ENCODE measurements at regions not wholly inside any gene's neighbourhood (a gene's known extent, or its start where the extent isn't known, plus 50 kb on each side); places are given as distances from the start of the nearest gene placed in this dataset.

GRCh38 chr6:137657351-137657911 is 163.2 kb upstream of the OLIG3 start:
- ChIA-PET POLR2A (no interaction called here), CTCF (no interaction called here)
- intact Hi-C loops (cut with micrococcal nuclease; ENCODE audit: unreplicated experiment) = no loop called here
- in situ Hi-C loops (cut with HindIII; ENCODE audit: low pct_unique_long_range_greater_than_20kb, low sequenced_read_pairs) = no loop called here
- ATAC-seq (no peak), DNase-seq (ENCODE audit: low read depth, low spot score) (no peak)
- no TSS peak for BruUV-seq (replicated peaks)
- Histone ChIP-seq H3K27me3 (ENCODE audit: control insufficient read depth, insufficient read depth, low read length) (no peaks in the 10 kb centered on the region), H3K4me1 (ENCODE audit: control insufficient read depth, insufficient read depth, low read length) (no peaks in the 10 kb centered on the region), H3K4me3 (ENCODE audit: low read depth in 2 of 2, low read length in 2 of 2) (no peak overlapping the region), H3K36me3 (ENCODE audit: control insufficient read depth, insufficient read depth, low read length) (no peaks in the 10 kb centered on the region), H3K27ac (ENCODE audit: low read length) (no peak overlapping the region), H3K9me3 (ENCODE audit: control insufficient read depth, insufficient read depth, low read depth, low read length) (peaks cover 20% of the 10 kb centered on the region; the same call in 1 of the 2 replicates)
- TF ChIP-seq REST (IDR thresholded peaks at IDR 0.05; ENCODE audit: insufficient read depth in 1 of 2, low read depth in 2 of 2, low read length in 1 of 2) = no peak
- no peak for TF ChIP-seq CTCF (IDR thresholded peaks at IDR 0.05)
- TF ChIP-seq POLR2AphosphoS5 (IDR thresholded peaks at IDR 0.05; ENCODE audit: low read depth, low read length) = no peak
- TF ChIP-seq SIN3A (IDR thresholded peaks at IDR 0.05; ENCODE audit: borderline replicate concordance, insufficient read depth, low read depth, low read length) = no peak
- TF ChIP-seq TCF7L2 (IDR thresholded peaks at IDR 0.05; ENCODE audit: low read depth, low read length) = no peak

GRCh38 chr6:137658287-137658686 is 164.1 kb upstream of the OLIG3 start:
- no TSS peak for BruUV-seq (replicated peaks)
- no peak for TF ChIP-seq REST (IDR thresholded peaks at IDR 0.05; ENCODE audit: insufficient read depth in 1 of 2, low read depth in 2 of 2, low read length in 1 of 2)
- TF ChIP-seq POLR2AphosphoS5 (IDR thresholded peaks at IDR 0.05; ENCODE audit: low read depth, low read length) = no peak
- no peak for TF ChIP-seq TCF7L2 (IDR thresholded peaks at IDR 0.05; ENCODE audit: low read depth, low read length)
- TF ChIP-seq CTCF (IDR thresholded peaks at IDR 0.05) = no peak
- no peak for TF ChIP-seq SIN3A (IDR thresholded peaks at IDR 0.05; ENCODE audit: borderline replicate concordance, insufficient read depth, low read depth, low read length)

More at GRCh38 chr6:137658287-137658686, 164.1 kb upstream of the OLIG3 start:
- POLR2A ChIA-PET = no interaction called here
- Histone ChIP-seq H3K36me3 (ENCODE audit: control insufficient read depth, insufficient read depth, low read length) (no peaks in the 10 kb centered on the region), H3K27ac (ENCODE audit: low read length) (no peak overlapping the region), H3K4me1 (ENCODE audit: control insufficient read depth, insufficient read depth, low read length) (no peaks in the 10 kb centered on the region), H3K27me3 (ENCODE audit: control insufficient read depth, insufficient read depth, low read length) (no peaks in the 10 kb centered on the region), H3K4me3 (ENCODE audit: low read depth in 2 of 2, low read length in 2 of 2) (no peak overlapping the region), H3K9me3 (ENCODE audit: control insufficient read depth, insufficient read depth, low read depth, low read length) (peaks cover 18% of the 10 kb centered on the region; the same call in 1 of the 2 replicates)
- ATAC-seq (no peak), DNase-seq (ENCODE audit: low read depth, low spot score) (no peak)
- CTCF ChIA-PET = no interaction called here
- in situ Hi-C loops (cut with HindIII; ENCODE audit: low pct_unique_long_range_greater_than_20kb, low sequenced_read_pairs) (no loop called here), intact Hi-C loops (cut with micrococcal nuclease; ENCODE audit: unreplicated experiment) (no loop called here)

All from Panc1 (cell line).